ENCODE measurements at regions not wholly inside any gene's neighbourhood (a gene's known extent, or its start where the extent isn't known, plus 50 kb on each side); places are given as distances from the start of the nearest gene placed in this dataset.

DNA sequence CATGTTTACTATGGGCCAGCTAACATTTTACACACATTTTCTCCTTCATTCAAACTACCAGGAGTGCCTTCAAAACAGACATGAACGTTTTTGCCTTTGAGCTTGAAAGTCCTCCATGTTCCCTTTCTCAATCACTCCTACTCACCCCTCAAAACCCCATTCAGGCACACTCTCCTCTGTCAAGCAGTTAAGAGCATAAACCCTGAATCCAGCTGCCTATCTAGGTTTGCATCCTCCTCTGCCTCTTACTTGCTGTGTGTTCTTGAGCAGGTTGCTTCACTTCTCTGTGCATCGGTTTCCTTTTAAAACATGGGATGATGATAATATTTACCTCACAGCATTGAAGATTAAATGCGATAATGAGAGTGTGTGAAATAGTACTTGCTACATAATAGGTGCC, 215.3 kb downstream of the HAPSTR1 start:
- no peaks in the 10 kb centered on the region for H3K27me3 ChIP-seq (ENCODE audit: insufficient read depth, low read length)
- H3K36me3 ChIP-seq (ENCODE audit: insufficient read depth, low read length), result no peaks in the 10 kb centered on the region
- H3K4me2 ChIP-seq (ENCODE audit: low read length), result no peak overlapping the region
- TF ChIP-seq CTCF (IDR thresholded peaks at IDR 0.05; ENCODE audit: low read length) (no peak), EZH2 (IDR thresholded peaks at IDR 0.05; ENCODE audit: borderline replicate concordance, low read length) (no peak)
- no peak overlapping the region for H3K9ac ChIP-seq (ENCODE audit: low read length)
- no peak overlapping the region for H3K27ac ChIP-seq (ENCODE audit: low read depth, low read length, poor library complexity, severe bottlenecking)
- H3K4me3 ChIP-seq (ENCODE audit: low read depth, low read length, poor library complexity, severe bottlenecking), result no peak overlapping the region
- no peaks in the 10 kb centered on the region for H3K79me2 ChIP-seq (ENCODE audit: insufficient read depth, low read length)
- H2AFZ ChIP-seq (ENCODE audit: low read length), result no peak overlapping the region
- H3K9me2 ChIP-seq (ENCODE audit: low read depth, low read length), result no peaks in the 10 kb centered on the region
- H4K20me1 ChIP-seq (ENCODE audit: insufficient read depth, low read length), result no peaks in the 10 kb centered on the region
- H3K9me3 ChIP-seq (ENCODE audit: low read length), result no peaks in the 10 kb centered on the region
- H3F3A ChIP-seq (ENCODE audit: insufficient read depth, low read length), result no peaks in the 10 kb centered on the region
- H3K4me1 ChIP-seq (ENCODE audit: insufficient read depth, low read length, severe bottlenecking), result no peaks in the 10 kb centered on the region

DNA sequence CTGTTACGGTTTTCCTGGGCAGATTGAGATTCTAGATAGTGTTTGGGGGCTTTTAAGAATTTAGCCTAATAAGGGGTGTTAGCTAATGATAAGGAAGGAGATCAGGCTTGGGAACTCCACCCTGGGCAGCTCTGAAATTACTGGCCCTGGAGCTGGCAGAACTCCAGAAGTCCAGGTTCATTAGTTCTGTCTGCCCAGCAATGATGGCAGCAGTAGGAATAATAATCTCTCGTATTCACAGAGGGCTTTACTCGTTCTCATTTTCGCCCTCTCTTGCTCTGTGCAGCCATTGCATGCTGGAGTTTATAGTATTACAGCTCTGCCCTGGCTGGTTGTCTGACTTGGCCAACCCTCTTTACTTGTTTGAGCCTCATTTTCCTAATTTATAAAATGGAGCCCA, 216.0 kb downstream of the HAPSTR1 start:
- Histone ChIP-seq H3K27me3 (ENCODE audit: insufficient read depth, low read length) (no peaks in the 10 kb centered on the region), H4K20me1 (ENCODE audit: insufficient read depth, low read length) (no peaks in the 10 kb centered on the region), H3K9me2 (ENCODE audit: low read depth, low read length) (no peaks in the 10 kb centered on the region), H3K9me3 (ENCODE audit: low read length) (no peaks in the 10 kb centered on the region), H2AFZ (ENCODE audit: low read length) (no peak overlapping the region), H3K4me2 (ENCODE audit: low read length) (no peak overlapping the region), H3K4me1 (ENCODE audit: insufficient read depth, low read length, severe bottlenecking) (no peaks in the 10 kb centered on the region), H3K9ac (ENCODE audit: low read length) (no peak overlapping the region), H3F3A (ENCODE audit: insufficient read depth, low read length) (no peaks in the 10 kb centered on the region), H3K4me3 (ENCODE audit: low read depth, low read length, poor library complexity, severe bottlenecking) (no peak overlapping the region), H3K36me3 (ENCODE audit: insufficient read depth, low read length) (no peaks in the 10 kb centered on the region), H3K27ac (ENCODE audit: low read depth, low read length, poor library complexity, severe bottlenecking) (no peak overlapping the region), H3K79me2 (ENCODE audit: insufficient read depth, low read length) (no peaks in the 10 kb centered on the region)
- TF ChIP-seq CTCF (IDR thresholded peaks at IDR 0.05; ENCODE audit: low read length), result no peak
- no peak for TF ChIP-seq EZH2 (IDR thresholded peaks at IDR 0.05; ENCODE audit: borderline replicate concordance, low read length)

DNA sequence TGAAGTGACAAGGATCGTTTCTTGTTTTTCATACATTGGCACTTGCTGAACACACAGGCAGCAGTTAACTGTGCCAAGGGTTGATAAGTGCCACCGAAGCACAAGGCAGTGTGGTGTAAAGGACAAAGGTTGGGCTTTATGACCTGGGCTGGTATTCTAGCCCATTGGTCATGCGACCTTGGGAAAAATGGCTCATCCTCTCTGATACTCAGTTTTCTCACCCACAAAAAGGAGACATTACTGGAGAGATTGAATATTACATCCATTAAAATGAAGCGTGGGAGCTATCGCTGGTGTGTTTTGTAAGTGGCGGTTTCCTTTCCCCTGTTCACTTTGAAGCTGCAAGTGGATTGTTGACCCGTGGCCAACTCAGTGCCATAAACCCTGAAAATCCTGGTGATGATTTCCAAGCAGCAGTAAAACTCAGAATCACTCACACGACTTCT, 216.9 kb downstream of the HAPSTR1 start:
- no peaks in the 10 kb centered on the region for H3K27me3 ChIP-seq (ENCODE audit: insufficient read depth, low read length)
- no peak overlapping the region for H2AFZ ChIP-seq (ENCODE audit: low read length)
- TF ChIP-seq EZH2 (IDR thresholded peaks at IDR 0.05; ENCODE audit: borderline replicate concordance, low read length) (no peak), CTCF (IDR thresholded peaks at IDR 0.05; ENCODE audit: low read length) (no peak)
- H3K9ac ChIP-seq (ENCODE audit: low read length), result no peak overlapping the region
- H3K4me1 ChIP-seq (ENCODE audit: insufficient read depth, low read length, severe bottlenecking), result no peaks in the 10 kb centered on the region
- H4K20me1 ChIP-seq (ENCODE audit: insufficient read depth, low read length), result no peaks in the 10 kb centered on the region
- H3K36me3 ChIP-seq (ENCODE audit: insufficient read depth, low read length), result no peaks in the 10 kb centered on the region
- H3K4me2 ChIP-seq (ENCODE audit: low read length), result no peak overlapping the region
- no peak overlapping the region for H3K27ac ChIP-seq (ENCODE audit: low read depth, low read length, poor library complexity, severe bottlenecking)
- H3K9me3 ChIP-seq (ENCODE audit: low read length), result no peaks in the 10 kb centered on the region
- no peak overlapping the region for H3K4me3 ChIP-seq (ENCODE audit: low read depth, low read length, poor library complexity, severe bottlenecking)
- no peaks in the 10 kb centered on the region for H3K79me2 ChIP-seq (ENCODE audit: insufficient read depth, low read length)
- no peaks in the 10 kb centered on the region for H3K9me2 ChIP-seq (ENCODE audit: low read depth, low read length)
- no peaks in the 10 kb centered on the region for H3F3A ChIP-seq (ENCODE audit: insufficient read depth, low read length)

All from OCI-LY1 (cell line).